DND-41 (cell line): ENCODE measurements at regions not wholly inside any gene's neighbourhood (a gene's known extent, or its start where the extent isn't known, plus 50 kb on each side); places are given as distances from the start of the nearest gene placed in this dataset.

Experiments
- ATAC-seq: fragments of 200-7000 bp; cut with Tn5 transposase; 3 replicates; pipeline ENCODE4 v1.9.1; 2021; ENCODE audit warnings: low read depth; ENCODE audit not compliant: insufficient read depth
- DNase-seq: peaks from one replicate; pipeline ENCODE4 v3.0.0-alpha.2; 2020
- H2AFZ ChIP-seq: 2 replicates; pipeline ENCODE4 v1.6.0; 2012; ENCODE audit warnings: low read depth, low read length
- H3K27ac ChIP-seq: 2 replicates; pipeline ENCODE4 v1.5.1; 2012; ENCODE audit warnings: low read length, inconsistent platforms
- H3K27me3 ChIP-seq: fragments of 200-600 bp; sonication (generic); 2 replicates; pipeline ENCODE4 v1.6.0; 2012; ENCODE audit warnings: low read length, mild to moderate bottlenecking, inconsistent platforms; ENCODE audit not compliant: insufficient read depth, poor library complexity
- H3K36me3 ChIP-seq: 2 replicates; pipeline ENCODE4 v1.5.1; 2012; ENCODE audit warnings: low read length, inconsistent platforms; ENCODE audit not compliant: insufficient read depth
- H3K4me1 ChIP-seq: 2 replicates; pipeline ENCODE4 v1.5.1; 2012; ENCODE audit warnings: mild to moderate bottlenecking, low read length; ENCODE audit not compliant: insufficient read depth
- H3K4me2 ChIP-seq: 2 replicates; pipeline ENCODE4 v1.6.0; 2012; ENCODE audit warnings: mild to moderate bottlenecking, moderate library complexity, low read length, inconsistent platforms; ENCODE audit not compliant: insufficient read depth
- H3K4me3 ChIP-seq, 2 experiments: fragments of 200-600 bp in 1 of 2; shearing (Covaris generic) in 1 of 2; 2 replicates each; pipeline ENCODE4 v1.5.1; 2012 to 2016; ENCODE audit warnings: inconsistent platforms in 2 of 2, low read length in 2 of 2, mild to moderate bottlenecking in 2 of 2, low read depth in 1 of 2, moderate library complexity in 1 of 2
- H3K79me2 ChIP-seq: 2 replicates; pipeline ENCODE4 v1.6.0; 2012; ENCODE audit warnings: low read length, inconsistent platforms; ENCODE audit not compliant: insufficient read depth
- H3K9ac ChIP-seq: 2 replicates; pipeline ENCODE4 v1.6.0; 2012; ENCODE audit warnings: low read depth, mild to moderate bottlenecking, inconsistent platforms, low read length, moderate library complexity
- H3K9me3 ChIP-seq: 2 replicates; pipeline ENCODE4 v1.5.1; 2012; ENCODE audit warnings: low read length, moderate library complexity, mild to moderate bottlenecking, inconsistent platforms; ENCODE audit not compliant: insufficient read depth, severe bottlenecking
- H4K20me1 ChIP-seq: 2 replicates; pipeline ENCODE4 v1.6.0; 2012; ENCODE audit warnings: low read length; ENCODE audit not compliant: insufficient read depth
- CTCF ChIP-seq: IDR thresholded peaks from 2 replicates; pipeline ENCODE4 v1.5.1; 2012; ENCODE audit warnings: borderline replicate concordance, low read length, moderate library complexity, mild to moderate bottlenecking; ENCODE audit not compliant: poor library complexity, severe bottlenecking; ENCODE audit errors: extremely low read depth
- EZH2 ChIP-seq: IDR thresholded peaks from 3 replicates; pipeline ENCODE4 v1.6.1; 2012; ENCODE audit warnings: borderline replicate concordance, low read depth, mild to moderate bottlenecking, moderate library complexity, low read length, inconsistent platforms; ENCODE audit not compliant: severe bottlenecking

GRCh38 chr10:83276971-83277370 lies 862.3 kb upstream of the GHITM start:
- Histone ChIP-seq H3K27me3 (no peaks in the 10 kb centered on the region), H3K9me3 (no peaks in the 10 kb centered on the region), H3K27ac (no peak overlapping the region), H3K4me3 (no peak overlapping the region), H3K79me2 (no peaks in the 10 kb centered on the region), H2AFZ (no peak overlapping the region), H3K4me1 (no peaks in the 10 kb centered on the region), H3K36me3 (no peaks in the 10 kb centered on the region), H3K4me2 (no peak overlapping the region), H4K20me1 (no peaks in the 10 kb centered on the region), H3K9ac (no peak overlapping the region)
- ATAC-seq (no peak), DNase-seq (no peak)
- TF ChIP-seq CTCF (no peak), EZH2 (no peak)

GRCh38 chr10:83283151-83283550 lies 856.2 kb upstream of the GHITM start:
- Histone ChIP-seq H4K20me1 (no peaks in the 10 kb centered on the region), H3K4me2 (no peak overlapping the region), H3K4me1 (no peaks in the 10 kb centered on the region), H3K9ac (no peak overlapping the region), H3K9me3 (no peaks in the 10 kb centered on the region), H3K27ac (no peak overlapping the region), H3K79me2 (no peaks in the 10 kb centered on the region), H2AFZ (no peak overlapping the region), H3K36me3 (no peaks in the 10 kb centered on the region), H3K27me3 (no peaks in the 10 kb centered on the region), H3K4me3 (no peak overlapping the region)
- DNase-seq: no peak
- no peak for ATAC-seq
- TF ChIP-seq EZH2 (no peak), CTCF (no peak)

- Histone ChIP-seq H3K9me3 (no peaks in the 10 kb centered on the region), H3K27me3 (no peaks in the 10 kb centered on the region), H3K27ac (no peak overlapping the region), H3K79me2 (no peaks in the 10 kb centered on the region), H3K9ac (no peak overlapping the region), H3K36me3 (no peaks in the 10 kb centered on the region), H4K20me1 (no peaks in the 10 kb centered on the region), H3K4me2 (no peak overlapping the region), H3K4me1 (no peaks in the 10 kb centered on the region), H3K4me3 (no peak overlapping the region), H2AFZ (no peak overlapping the region)
- TF ChIP-seq CTCF: no peak
- no peak for DNase-seq
- ATAC-seq: no peak
Measured at GRCh38 chr10:83287374-83287773, 851.9 kb upstream of the GHITM start.

- Histone ChIP-seq H3K79me2 (no peaks in the 10 kb centered on the region), H3K4me1 (no peaks in the 10 kb centered on the region), H3K27ac (no peak overlapping the region), H2AFZ (no peak overlapping the region), H3K27me3 (no peaks in the 10 kb centered on the region), H3K36me3 (no peaks in the 10 kb centered on the region), H3K9me3 (no peaks in the 10 kb centered on the region), H3K4me2 (no peak overlapping the region), H3K9ac (no peak overlapping the region), H3K4me3 (no peak overlapping the region), H4K20me1 (no peaks in the 10 kb centered on the region)
- no peak for TF ChIP-seq CTCF
- no peak for TF ChIP-seq EZH2
- DNase-seq (no peak), ATAC-seq (no peak)
Measured at GRCh38 chr10:83289373-83289772, 849.9 kb upstream of the GHITM start.
